Activated CD4-positive, alpha-beta memory T cell treated with anti-CD3 and anti-CD28 coated beads for 36 hours (primary cell): ENCODE measurements at regions not wholly inside any gene's neighbourhood (a gene's known extent, or its start where the extent isn't known, plus 50 kb on each side); places are given as distances from the start of the nearest gene placed in this dataset.

Experiments used
- CTCF ChIA-PET: fragments of 350-600 bp; sonication (Branson Sonifier 250); formaldehyde crosslinking; loops from one replicate; lab custom pipeline; 2021; ENCODE audit warnings: antibody characterized with exemption, inconsistent platforms; lab: Charles Lee
- POLR2A ChIA-PET: fragments of 350-600 bp; sonication (Branson Sonifier 250); formaldehyde crosslinking; loops from one replicate; lab custom pipeline; 2021; ENCODE audit warnings: antibody characterized with exemption; lab: Charles Lee
- DNase-seq: peaks from one replicate; pipeline ENCODE4 v3.0.0-alpha.2; 2020
- H3K27ac Mint-ChIP-seq: one replicate; pipeline ENCODE4 v1.8.0; 2021; ENCODE audit warnings: mixed read lengths
- H3K27me3 Mint-ChIP-seq: one replicate; pipeline ENCODE4 v1.8.0; 2021; ENCODE audit warnings: mixed read lengths
- H3K36me3 Mint-ChIP-seq: one replicate; pipeline ENCODE4 v1.8.0; 2021; ENCODE audit warnings: mixed read lengths
- H3K4me1 Mint-ChIP-seq: one replicate; pipeline ENCODE4 v1.8.0; 2021; ENCODE audit warnings: low read depth, mixed read lengths
- H3K4me3 Mint-ChIP-seq: one replicate; pipeline ENCODE4 v1.8.0; 2021; ENCODE audit warnings: mild to moderate bottlenecking, mixed read lengths
- H3K9me3 Mint-ChIP-seq: one replicate; pipeline ENCODE4 v1.8.0; 2021; ENCODE audit warnings: mixed read lengths
- intact Hi-C: fragments of 100-400 bp; cut with micrococcal nuclease; formaldehyde crosslinking; loops from one replicate; pipeline ENCODE4 v1.15.1; 2023

- H3K9me3 Mint-ChIP-seq, result peaks cover 7% of the 10 kb centered on the region
- H3K27ac Mint-ChIP-seq, result no peak overlapping the region
- intact Hi-C loops, result no loop called here
- no peaks in the 10 kb centered on the region for H3K4me1 Mint-ChIP-seq
- no peaks in the 10 kb centered on the region for H3K36me3 Mint-ChIP-seq
- no peak overlapping the region for H3K4me3 Mint-ChIP-seq
- ChIA-PET CTCF (no interaction called here), POLR2A (no interaction called here)
- no peak for DNase-seq
- H3K27me3 Mint-ChIP-seq, result no peaks in the 10 kb centered on the region
Measured at GRCh38 chr13:64339373-64340063, 2890.6 kb downstream of the PCDH9 start.

GRCh38 chr13:64338671-64339070, 2891.5 kb downstream of the PCDH9 start:
- Mint-ChIP-seq H3K27me3 (no peaks in the 10 kb centered on the region), H3K36me3 (no peaks in the 10 kb centered on the region), H3K27ac (no peak overlapping the region), H3K4me1 (no peaks in the 10 kb centered on the region), H3K4me3 (no peak overlapping the region), H3K9me3 (peaks cover 10% of the 10 kb centered on the region)
- no peak for DNase-seq
- intact Hi-C loops, result no loop called here
- ChIA-PET POLR2A (no interaction called here), CTCF (no interaction called here)

GRCh38 chr13:64333888-64334287, 2896.2 kb downstream of the PCDH9 start:
- Mint-ChIP-seq H3K9me3 (peaks cover 9% of the 10 kb centered on the region), H3K27ac (no peak overlapping the region), H3K4me3 (no peak overlapping the region), H3K36me3 (no peaks in the 10 kb centered on the region), H3K27me3 (no peaks in the 10 kb centered on the region), H3K4me1 (no peaks in the 10 kb centered on the region)
- DNase-seq, result no peak
- CTCF ChIA-PET, result no interaction called here
- POLR2A ChIA-PET, result no interaction called here
- intact Hi-C loops, result no loop called here

- no peak for DNase-seq
- CTCF ChIA-PET, result no interaction called here
- POLR2A ChIA-PET, result no interaction called here
Measured at GRCh38 chr13:64332048-64332447, 2898.1 kb downstream of the PCDH9 start.

GRCh38 chr13:64327505-64328194, 2902.5 kb downstream of the PCDH9 start:
- POLR2A ChIA-PET, result no interaction called here

More at GRCh38 chr13:64332048-64332447, 2898.1 kb downstream of the PCDH9 start:
- no peaks in the 10 kb centered on the region for H3K27me3 Mint-ChIP-seq
- no peaks in the 10 kb centered on the region for H3K4me1 Mint-ChIP-seq
- no peak overlapping the region for H3K27ac Mint-ChIP-seq
- peaks cover 9% of the 10 kb centered on the region for H3K9me3 Mint-ChIP-seq
- H3K4me3 Mint-ChIP-seq, result no peak overlapping the region
- intact Hi-C loops, result no loop called here
- no peaks in the 10 kb centered on the region for H3K36me3 Mint-ChIP-seq

GRCh38 chr13:64314331-64314730, 2898.7 kb upstream of the PCDH20 start:
- no peaks in the 10 kb centered on the region for H3K27me3 Mint-ChIP-seq
- no peak overlapping the region for H3K4me3 Mint-ChIP-seq
- H3K9me3 Mint-ChIP-seq, result peaks cover 12% of the 10 kb centered on the region
- no peaks in the 10 kb centered on the region for H3K36me3 Mint-ChIP-seq
- H3K4me1 Mint-ChIP-seq, result no peaks in the 10 kb centered on the region
- DNase-seq, result no peak
- POLR2A ChIA-PET, result no interaction called here
- no peak overlapping the region for H3K27ac Mint-ChIP-seq
- CTCF ChIA-PET, result no interaction called here
- intact Hi-C loops, result no loop called here

More at GRCh38 chr13:64327505-64328194, 2902.5 kb downstream of the PCDH9 start:
- no peak overlapping the region for H3K27ac Mint-ChIP-seq
- H3K27me3 Mint-ChIP-seq, result no peaks in the 10 kb centered on the region
- H3K9me3 Mint-ChIP-seq, result peaks cover 8% of the 10 kb centered on the region
- H3K36me3 Mint-ChIP-seq, result no peaks in the 10 kb centered on the region
- intact Hi-C loops, result no loop called here
- H3K4me1 Mint-ChIP-seq, result no peaks in the 10 kb centered on the region
- CTCF ChIA-PET, result no interaction called here
- no peak for DNase-seq
- no peak overlapping the region for H3K4me3 Mint-ChIP-seq

- Mint-ChIP-seq H3K4me1 (no peaks in the 10 kb centered on the region), H3K27me3 (no peaks in the 10 kb centered on the region), H3K9me3 (peaks cover 19% of the 10 kb centered on the region), H3K4me3 (no peak overlapping the region), H3K27ac (no peak overlapping the region), H3K36me3 (no peaks in the 10 kb centered on the region)
- intact Hi-C loops, result no loop called here
- DNase-seq, result no peak
- ChIA-PET POLR2A (no interaction called here), CTCF (no interaction called here)
Measured at GRCh38 chr13:64311948-64312347, 2896.3 kb upstream of the PCDH20 start.

GRCh38 chr13:64311112-64311511, 2895.5 kb upstream of the PCDH20 start:
- ChIA-PET CTCF (no interaction called here), POLR2A (no interaction called here)
- Mint-ChIP-seq H3K4me1 (no peaks in the 10 kb centered on the region), H3K9me3 (peaks cover 13% of the 10 kb centered on the region), H3K4me3 (no peak overlapping the region), H3K27ac (no peak overlapping the region), H3K36me3 (no peaks in the 10 kb centered on the region), H3K27me3 (no peaks in the 10 kb centered on the region)
- DNase-seq, result no peak
- intact Hi-C loops, result no loop called here

- H3K4me3 Mint-ChIP-seq, result no peak overlapping the region
- ChIA-PET POLR2A (no interaction called here), CTCF (no interaction called here)
- no peak for DNase-seq
- H3K9me3 Mint-ChIP-seq, result peaks cover 10% of the 10 kb centered on the region
- no peaks in the 10 kb centered on the region for H3K4me1 Mint-ChIP-seq
- no peaks in the 10 kb centered on the region for H3K27me3 Mint-ChIP-seq
- H3K27ac Mint-ChIP-seq, result no peak overlapping the region
- no peaks in the 10 kb centered on the region for H3K36me3 Mint-ChIP-seq
- intact Hi-C loops, result no loop called here
Measured at GRCh38 chr13:64305246-64305645, 2889.6 kb upstream of the PCDH20 start.

GRCh38 chr13:64300239-64300638, 2884.6 kb upstream of the PCDH20 start:
- intact Hi-C loops, result no loop called here

GRCh38 chr13:64293923-64294322, 2878.3 kb upstream of the PCDH20 start:
- Mint-ChIP-seq H3K27me3 (no peaks in the 10 kb centered on the region), H3K27ac (no peak overlapping the region), H3K36me3 (no peaks in the 10 kb centered on the region), H3K4me3 (no peak overlapping the region), H3K9me3 (peaks cover 20% of the 10 kb centered on the region), H3K4me1 (no peaks in the 10 kb centered on the region)
- intact Hi-C loops, result no loop called here
- no peak for DNase-seq
- POLR2A ChIA-PET, result no interaction called here
- CTCF ChIA-PET, result no interaction called here

More at GRCh38 chr13:64300239-64300638, 2884.6 kb upstream of the PCDH20 start:
- H3K27ac Mint-ChIP-seq, result no peak overlapping the region
- H3K4me3 Mint-ChIP-seq, result no peak overlapping the region
- POLR2A ChIA-PET, result no interaction called here
- H3K27me3 Mint-ChIP-seq, result no peaks in the 10 kb centered on the region
- no peaks in the 10 kb centered on the region for H3K36me3 Mint-ChIP-seq
- CTCF ChIA-PET, result interaction anchor here (0.6 kb wide), 1 partner anchor 1769 kb away, joined by 3 read pairs; no protein-coding TSS in a partner anchor
- peaks cover 13% of the 10 kb centered on the region for H3K9me3 Mint-ChIP-seq
- H3K4me1 Mint-ChIP-seq, result no peaks in the 10 kb centered on the region
- no peak for DNase-seq

- Mint-ChIP-seq H3K4me3 (no peak overlapping the region), H3K27ac (no peak overlapping the region), H3K27me3 (no peaks in the 10 kb centered on the region), H3K4me1 (no peaks in the 10 kb centered on the region), H3K9me3 (peaks cover 25% of the 10 kb centered on the region), H3K36me3 (no peaks in the 10 kb centered on the region)
- intact Hi-C loops, result no loop called here
- DNase-seq, result no peak
- CTCF ChIA-PET, result no interaction called here
- POLR2A ChIA-PET, result no interaction called here
Measured at GRCh38 chr13:64289702-64290101, 2874.1 kb upstream of the PCDH20 start.

GRCh38 chr13:64283926-64284325, 2868.3 kb upstream of the PCDH20 start:
- H3K36me3 Mint-ChIP-seq, result no peaks in the 10 kb centered on the region
- peaks cover 23% of the 10 kb centered on the region for H3K9me3 Mint-ChIP-seq
- intact Hi-C loops, result no loop called here

More at GRCh38 chr13:64283926-64284325, 2868.3 kb upstream of the PCDH20 start:
- ChIA-PET CTCF (no interaction called here), POLR2A (no interaction called here)
- no peak overlapping the region for H3K4me3 Mint-ChIP-seq
- no peak overlapping the region for H3K27ac Mint-ChIP-seq
- no peak for DNase-seq
- H3K4me1 Mint-ChIP-seq, result no peaks in the 10 kb centered on the region
- no peaks in the 10 kb centered on the region for H3K27me3 Mint-ChIP-seq
